HCT116 (cell line): ENCODE measurements at regions not wholly inside any gene's neighbourhood (a gene's known extent, or its start where the extent isn't known, plus 50 kb on each side); places are given as distances from the start of the nearest gene placed in this dataset.

ENCODE experiments used
- ATAC-seq: fragments of 200-7000 bp; cut with Tn5 transposase; 2 replicates; pipeline ENCODE4 v1.9.1; 2020; ENCODE audit warnings: mild to moderate bottlenecking, moderate library complexity
- BruUV-seq: library from RNA; stranded (reverse); fragments of 400-500 nt; replicated peaks from 2 replicates; lab custom pipeline; 2021; lab: Mats Ljungman, UMichigan
- CTCF ChIA-PET: fragments of 300-600 bp; sonication (Branson Sonifier 250); formaldehyde crosslinking; loops from one replicate; lab custom pipeline; 2021; ENCODE audit warnings: antibody characterized with exemption; lab: Charles Lee
- POLR2A ChIA-PET: fragments of 300-600, 350-600 bp; sonication (Branson Sonifier 250); formaldehyde crosslinking; loops from one replicate; lab custom pipeline; 2021; ENCODE audit warnings: antibody characterized with exemption; lab: Charles Lee
- RAD21 ChIA-PET, 2 experiments: fragments of 300-600 bp; sonication (Branson Sonifier 250); formaldehyde crosslinking; loops; one replicate each; lab custom pipeline; 2023; ENCODE audit warnings: low total read pairs in 2 of 2; ENCODE audit not compliant: uncharacterized antibody in 2 of 2, unreplicated experiment in 2 of 2, low non-redundant PET in 1 of 2; lab: Charles Lee
- DNase-seq: peaks from one replicate; pipeline ENCODE4 v3.0.0-alpha.2; 2010; ENCODE audit warnings: low read depth, low spot score
- H2AFZ ChIP-seq: fragments of 200-600 bp; shearing (Covaris generic), sonication (generic); 2 replicates; pipeline ENCODE4 v1.6.1; 2017; ENCODE audit warnings: low read depth, mixed run types, mixed read lengths, antibody characterized with exemption, low read length; ENCODE audit not compliant: poor library complexity, severe bottlenecking
- H3K27ac ChIP-seq: 2 replicates; pipeline ENCODE4 v1.5.1; 2012; ENCODE audit warnings: low read depth, low read length
- H3K27me3 ChIP-seq: fragments of 200-600 bp; sonication (generic); 2 replicates; pipeline ENCODE4 v1.6.1; 2016; ENCODE audit warnings: mixed run types, low read length, mixed read lengths; ENCODE audit not compliant: insufficient read depth
- H3K36me3 ChIP-seq, 2 experiments: fragments of 200-500 bp in 1 of 2; fragments of 200-600 bp in 1 of 2; sonication (Bioruptor generic) in 1 of 2; sonication (generic) in 1 of 2; 2 replicates each; pipeline versions ENCODE4 v1.5.1 to v1.6.1; 2014 to 2016; ENCODE audit warnings: low read length in 2 of 2, inconsistent platforms in 1 of 2, mixed read lengths in 1 of 2, mixed run types in 1 of 2; ENCODE audit not compliant: insufficient read depth in 2 of 2, control insufficient read depth in 1 of 2
- H3K4me1 ChIP-seq, 2 experiments: fragments of 200-600 bp in 1 of 2; sonication (generic) in 1 of 2; 2 replicates each; pipeline versions ENCODE4 v1.5.1 to v1.6.1; 2012 to 2017; ENCODE audit warnings: low read length in 2 of 2, inconsistent platforms in 1 of 2, mild to moderate bottlenecking in 1 of 2, mixed read lengths in 1 of 2, mixed run types in 1 of 2, moderate library complexity in 1 of 2; ENCODE audit not compliant: insufficient read depth in 2 of 2, control insufficient read depth in 1 of 2
- H3K4me2 ChIP-seq: fragments of 200-600 bp; sonication (generic); 2 replicates; pipeline ENCODE4 v1.6.1; 2017; ENCODE audit warnings: mixed run types, low read length, mixed read lengths
- H3K4me3 ChIP-seq, 2 experiments: fragments of 200-600 bp in 1 of 2; sonication (generic) in 1 of 2; replicated peaks in 1 of 2; 2 replicates each; pipeline ENCODE4 v1.5.1; 2011 to 2016; ENCODE audit warnings: low read length in 2 of 2, control low read depth in 1 of 2, low read depth in 1 of 2, mild to moderate bottlenecking in 1 of 2, mixed read lengths in 1 of 2, mixed run types in 1 of 2
- H3K79me2 ChIP-seq: fragments of 200-600 bp; sonication (generic); 2 replicates; pipeline ENCODE4 v1.6.1; 2017; ENCODE audit warnings: mild to moderate bottlenecking, mixed run types, low read length, moderate library complexity, mixed read lengths; ENCODE audit not compliant: insufficient read depth
- H3K9ac ChIP-seq: fragments of 200-600 bp; sonication (generic); 2 replicates; pipeline ENCODE4 v1.6.1; 2016; ENCODE audit warnings: low read length, mixed read lengths
- H3K9me2 ChIP-seq: fragments of 200-600 bp; sonication (generic), shearing (Covaris generic); 2 replicates; pipeline ENCODE4 v1.6.1; 2017; ENCODE audit warnings: mixed run types, mild to moderate bottlenecking, moderate library complexity; ENCODE audit not compliant: insufficient read depth
- H3K9me3 ChIP-seq, 2 experiments: fragments of 200-500 bp in 1 of 2; fragments of 200-600 bp in 1 of 2; sonication (Bioruptor generic) in 1 of 2; sonication (generic) in 1 of 2; 2 replicates each; pipeline ENCODE4 v1.6.1; 2014 to 2017; ENCODE audit warnings: low read length in 2 of 2, mixed read lengths in 2 of 2, inconsistent platforms in 1 of 2, low read depth in 1 of 2, mild to moderate bottlenecking in 1 of 2, mixed run types in 1 of 2, moderate library complexity in 1 of 2; ENCODE audit not compliant: control insufficient read depth in 1 of 2, insufficient read depth in 1 of 2
- H4K20me1 ChIP-seq: fragments of 200-600 bp; sonication (generic), shearing (Covaris generic); 2 replicates; pipeline ENCODE4 v1.6.1; 2017; ENCODE audit warnings: mixed run types, mild to moderate bottlenecking, moderate library complexity; ENCODE audit not compliant: insufficient read depth
- CBX3 ChIP-seq: IDR thresholded peaks from 2 replicates; pipeline ENCODE4 v1.6.1; 2012; ENCODE audit warnings: low read depth
- CEBPB ChIP-seq: IDR thresholded peaks from 2 replicates; pipeline ENCODE4 v1.6.1; 2012; ENCODE audit warnings: low read depth
- EGR1 ChIP-seq: IDR thresholded peaks from 2 replicates; pipeline ENCODE4 v1.6.1; 2012; ENCODE audit warnings: low read depth
- EZH2 ChIP-seq: fragments of 200-600 bp; sonication (generic); IDR thresholded peaks from 2 replicates; pipeline ENCODE4 v1.6.1; 2017; ENCODE audit warnings: antibody characterized with exemption, mixed run types
- EZH2phosphoT487 ChIP-seq: fragments of 200-600 bp; IDR thresholded peaks from 2 replicates; pipeline ENCODE4 v1.6.1; 2018; ENCODE audit warnings: antibody characterized with exemption, borderline replicate concordance
- FOSL1 ChIP-seq: IDR thresholded peaks from 2 replicates; pipeline ENCODE4 v1.6.1; 2012; ENCODE audit warnings: low read depth
- POLR2A ChIP-seq: IDR thresholded peaks from 2 replicates; pipeline ENCODE4 v1.7.0; 2011; ENCODE audit warnings: borderline replicate concordance; ENCODE audit not compliant: insufficient read depth, insufficient read length; ENCODE audit errors: extremely low read depth
- POLR2AphosphoS5 ChIP-seq: IDR thresholded peaks from 2 replicates; pipeline ENCODE4 v1.6.1; 2011; ENCODE audit warnings: mild to moderate bottlenecking, low read depth, low read length, moderate library complexity
- RAD21 ChIP-seq: IDR thresholded peaks from 2 replicates; pipeline ENCODE4 v1.6.1; 2012; ENCODE audit warnings: low read depth, mild to moderate bottlenecking
- SP1 ChIP-seq: IDR thresholded peaks from 2 replicates; pipeline ENCODE4 v1.6.1; 2012; ENCODE audit warnings: low read depth
- SRF ChIP-seq: IDR thresholded peaks from 2 replicates; pipeline ENCODE4 v1.6.1; 2012; ENCODE audit warnings: low read depth
- YY1 ChIP-seq: IDR thresholded peaks from 2 replicates; pipeline ENCODE4 v1.6.1; 2011; ENCODE audit warnings: low read length, low read depth, moderate library complexity, mild to moderate bottlenecking; ENCODE audit not compliant: insufficient replicate concordance; ENCODE audit errors: extremely low read depth
- intact Hi-C: fragments of 100-400 bp; cut with micrococcal nuclease; formaldehyde crosslinking; loops from 2 replicates; pipeline ENCODE4 v1.10.0; 2022
- TF ChIP-seq, protein P1 (sequence below): IDR thresholded peaks from 2 replicates; pipeline ENCODE4 v1.6.1; 2012; ENCODE audit warnings: low read depth
- TF ChIP-seq, protein P2 (sequence below), 3 experiments: fragments of 200-600 bp in 1 of 3; sonication (generic) in 1 of 3; IDR thresholded peaks in 2 of 3; conservative IDR thresholded peaks in 1 of 3; 2 replicates each; pipeline ENCODE4 v1.5.1; 2012 to 2017; ENCODE audit warnings: low read depth in 2 of 3, low read length in 2 of 3, antibody characterized with exemption in 1 of 3, borderline replicate concordance in 1 of 3, control low read depth in 1 of 3, mild to moderate bottlenecking in 1 of 3, mixed read lengths in 1 of 3, mixed run types in 1 of 3, moderate library complexity in 1 of 3; ENCODE audit not compliant: insufficient read depth in 1 of 3

DNA sequence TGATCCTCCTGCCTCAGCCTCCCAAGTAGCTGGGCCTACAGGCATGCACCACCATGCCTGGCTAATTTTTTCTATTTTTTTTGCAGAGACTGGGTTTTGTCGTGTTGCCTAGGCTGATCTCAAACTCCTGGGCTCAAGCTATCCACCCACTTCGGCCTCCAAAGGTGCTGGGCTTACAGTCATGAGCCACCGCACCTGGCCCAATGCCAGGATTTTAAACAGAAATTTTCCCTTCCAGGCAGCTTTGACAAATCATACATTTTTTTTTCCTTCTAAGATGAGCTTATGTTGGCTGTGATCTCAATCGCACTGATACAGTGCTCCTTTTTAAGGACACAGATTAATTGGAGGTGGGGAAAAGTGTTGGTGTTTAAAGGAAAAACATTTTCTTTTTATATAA is 73.2 kb upstream of the CD2AP start:
- TF ChIP-seq SP1, result no peak
- TF ChIP-seq POLR2A, result no peak
- TF ChIP-seq EGR1, result no peak
- TF ChIP-seq YY1, result no peak
- TF ChIP-seq EZH2, result no peak
- no peak for TF ChIP-seq FOSL1
- no peak for TF ChIP-seq SRF
- TF ChIP-seq CEBPB, result no peak
- TF ChIP-seq, protein P1, sequence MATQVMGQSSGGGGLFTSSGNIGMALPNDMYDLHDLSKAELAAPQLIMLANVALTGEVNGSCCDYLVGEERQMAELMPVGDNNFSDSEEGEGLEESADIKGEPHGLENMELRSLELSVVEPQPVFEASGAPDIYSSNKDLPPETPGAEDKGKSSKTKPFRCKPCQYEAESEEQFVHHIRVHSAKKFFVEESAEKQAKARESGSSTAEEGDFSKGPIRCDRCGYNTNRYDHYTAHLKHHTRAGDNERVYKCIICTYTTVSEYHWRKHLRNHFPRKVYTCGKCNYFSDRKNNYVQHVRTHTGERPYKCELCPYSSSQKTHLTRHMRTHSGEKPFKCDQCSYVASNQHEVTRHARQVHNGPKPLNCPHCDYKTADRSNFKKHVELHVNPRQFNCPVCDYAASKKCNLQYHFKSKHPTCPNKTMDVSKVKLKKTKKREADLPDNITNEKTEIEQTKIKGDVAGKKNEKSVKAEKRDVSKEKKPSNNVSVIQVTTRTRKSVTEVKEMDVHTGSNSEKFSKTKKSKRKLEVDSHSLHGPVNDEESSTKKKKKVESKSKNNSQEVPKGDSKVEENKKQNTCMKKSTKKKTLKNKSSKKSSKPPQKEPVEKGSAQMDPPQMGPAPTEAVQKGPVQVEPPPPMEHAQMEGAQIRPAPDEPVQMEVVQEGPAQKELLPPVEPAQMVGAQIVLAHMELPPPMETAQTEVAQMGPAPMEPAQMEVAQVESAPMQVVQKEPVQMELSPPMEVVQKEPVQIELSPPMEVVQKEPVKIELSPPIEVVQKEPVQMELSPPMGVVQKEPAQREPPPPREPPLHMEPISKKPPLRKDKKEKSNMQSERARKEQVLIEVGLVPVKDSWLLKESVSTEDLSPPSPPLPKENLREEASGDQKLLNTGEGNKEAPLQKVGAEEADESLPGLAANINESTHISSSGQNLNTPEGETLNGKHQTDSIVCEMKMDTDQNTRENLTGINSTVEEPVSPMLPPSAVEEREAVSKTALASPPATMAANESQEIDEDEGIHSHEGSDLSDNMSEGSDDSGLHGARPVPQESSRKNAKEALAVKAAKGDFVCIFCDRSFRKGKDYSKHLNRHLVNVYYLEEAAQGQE, result no peak
- TF ChIP-seq RAD21, result no peak
- no peak for TF ChIP-seq POLR2AphosphoS5
- TF ChIP-seq CBX3, result no peak
- TF ChIP-seq, protein P2, sequence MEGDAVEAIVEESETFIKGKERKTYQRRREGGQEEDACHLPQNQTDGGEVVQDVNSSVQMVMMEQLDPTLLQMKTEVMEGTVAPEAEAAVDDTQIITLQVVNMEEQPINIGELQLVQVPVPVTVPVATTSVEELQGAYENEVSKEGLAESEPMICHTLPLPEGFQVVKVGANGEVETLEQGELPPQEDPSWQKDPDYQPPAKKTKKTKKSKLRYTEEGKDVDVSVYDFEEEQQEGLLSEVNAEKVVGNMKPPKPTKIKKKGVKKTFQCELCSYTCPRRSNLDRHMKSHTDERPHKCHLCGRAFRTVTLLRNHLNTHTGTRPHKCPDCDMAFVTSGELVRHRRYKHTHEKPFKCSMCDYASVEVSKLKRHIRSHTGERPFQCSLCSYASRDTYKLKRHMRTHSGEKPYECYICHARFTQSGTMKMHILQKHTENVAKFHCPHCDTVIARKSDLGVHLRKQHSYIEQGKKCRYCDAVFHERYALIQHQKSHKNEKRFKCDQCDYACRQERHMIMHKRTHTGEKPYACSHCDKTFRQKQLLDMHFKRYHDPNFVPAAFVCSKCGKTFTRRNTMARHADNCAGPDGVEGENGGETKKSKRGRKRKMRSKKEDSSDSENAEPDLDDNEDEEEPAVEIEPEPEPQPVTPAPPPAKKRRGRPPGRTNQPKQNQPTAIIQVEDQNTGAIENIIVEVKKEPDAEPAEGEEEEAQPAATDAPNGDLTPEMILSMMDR (IDR thresholded peaks at IDR 0.05 in 2 of 3, conservative IDR thresholded peaks at IDR 0.05 in 1 of 3; ENCODE audit: borderline replicate concordance in 1 of 3, insufficient read depth in 1 of 3, low read depth in 2 of 3, low read length in 2 of 3), result no peak
- TF ChIP-seq EZH2phosphoT487, result no peak
- no peaks in the 10 kb centered on the region for H3K79me2 ChIP-seq
- no peak overlapping the region for H3K4me2 ChIP-seq
- ChIA-PET CTCF (no interaction called here), RAD21 (no interaction called here), POLR2A (no interaction called here)
- H3K27ac ChIP-seq, result no peak overlapping the region
- no peak overlapping the region for H3K9ac ChIP-seq
- no peak overlapping the region for H2AFZ ChIP-seq
- no peak overlapping the region for H3K4me3 ChIP-seq
- DNase-seq, result no peak
- no peak for ATAC-seq
- no peaks in the 10 kb centered on the region for H3K9me2 ChIP-seq
- H3K36me3 ChIP-seq, result no peaks in the 10 kb centered on the region
- intact Hi-C loops, result no loop called here
- H4K20me1 ChIP-seq, result no peaks in the 10 kb centered on the region
- no TSS peak for BruUV-seq
- H3K27me3 ChIP-seq, result no peaks in the 10 kb centered on the region
- H3K9me3 ChIP-seq, result no peaks in the 10 kb centered on the region
- H3K4me1 ChIP-seq, result peaks cover 5 to 13% of the 10 kb centered on the region in 2 experiments; a peak in 3 of 4 replicates
